Gastroesophageal sphincter (tissue), 4 donors: ENCODE measurements at regions not wholly inside any gene's neighbourhood (a gene's known extent, or its start where the extent isn't known, plus 50 kb on each side); places are given as distances from the start of the nearest gene placed in this dataset.

Experiments used
- ATAC-seq: fragments of 150-250 bp; one replicate; pipeline ENCODE4 v1.9.1; 2016; ENCODE audit warnings: mild to moderate bottlenecking, moderate library complexity
- H3K27ac ChIP-seq, 4 donors: fragments of 200-600 bp; sonication (generic) in 3 of 4; 1 replicate in 3 of 4; 2 replicates in 1 of 4; pipeline ENCODE4 v1.5.1; 2016 to 2019
- H3K27me3 ChIP-seq: fragments of 200-600 bp; sonication (generic); one replicate; pipeline ENCODE4 v1.5.1; 2019
- H3K36me3 ChIP-seq, 2 donors: fragments of 200-600 bp; sonication (generic); one replicate each; pipeline ENCODE4 v1.5.1; 2019; ENCODE audit warnings: control low read depth in 1 of 2
- H3K4me1 ChIP-seq, 3 donors: fragments of 200-600 bp; sonication (generic); 1 replicate in 2 of 3; 2 replicates in 1 of 3; pipeline ENCODE4 v1.5.1; 2016 to 2019; ENCODE audit warnings: control low read depth in 2 of 3
- H3K4me3 ChIP-seq, 2 donors: fragments of 200-600 bp; sonication (generic); one replicate each; pipeline ENCODE4 v1.5.1; 2019; ENCODE audit warnings: mild to moderate bottlenecking in 1 of 2, moderate library complexity in 1 of 2
- H3K9me3 ChIP-seq, 3 donors: fragments of 200-600 bp; sonication (generic); one replicate each; pipeline ENCODE4 v1.5.1; 2017 to 2019; ENCODE audit warnings: control low read depth in 2 of 3
- EP300 ChIP-seq: sonication (generic); formaldehyde crosslinking; IDR thresholded peaks from one replicate; pipeline ENCODE4 v1.6.1; 2017; ENCODE audit warnings: antibody characterized with exemption, mild to moderate bottlenecking
- POLR2A ChIP-seq, 2 donors: fragments of 450-650 bp; IDR thresholded peaks; one replicate each; pipeline ENCODE4 v1.6.1; 2017; ENCODE audit warnings: antibody characterized with exemption in 2 of 2, mild to moderate bottlenecking in 2 of 2, moderate library complexity in 1 of 2
- POLR2AphosphoS5 ChIP-seq: sonication (generic); formaldehyde crosslinking; IDR thresholded peaks from one replicate; pipeline ENCODE4 v1.6.1; 2017; ENCODE audit warnings: antibody characterized with exemption
- WGBS, 2 donors: methylation state at CpG; one replicate each; pipeline ENCODE4 v1.1.5; 2018; ENCODE audit warnings: low coverage in 1 of 2; 5-methylcytosine and 5-hydroxymethylcytosine counted together
- TF ChIP-seq, protein P1 (sequence below), 4 experiments: fragments of 200-600 bp in 2 of 4; fragments of 450-650 bp in 2 of 4; sonication (generic) in 1 of 4; IDR thresholded peaks; one replicate each; pipeline ENCODE4 v1.5.1; 2017 to 2019; ENCODE audit warnings: antibody characterized with exemption in 4 of 4, mild to moderate bottlenecking in 2 of 4, moderate library complexity in 2 of 4

DNA sequence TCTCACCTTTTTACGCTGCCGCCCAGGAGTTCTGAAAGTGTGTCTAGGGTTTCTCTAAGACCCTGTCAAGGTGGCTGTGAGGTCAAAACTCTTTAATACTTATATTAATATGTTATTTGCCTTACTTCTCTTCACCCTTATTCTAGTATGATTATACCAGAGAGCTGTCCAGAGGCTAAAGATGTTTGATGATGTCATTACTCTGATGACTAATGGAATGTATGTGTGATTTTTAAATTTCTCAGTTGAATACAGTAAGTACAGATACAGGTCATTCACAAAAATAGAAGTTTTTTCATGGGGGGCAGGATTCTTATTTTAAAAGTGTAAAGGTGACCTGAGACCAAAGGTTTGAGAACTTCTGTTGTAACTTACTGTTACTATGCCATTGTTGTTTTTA lies 150.6 kb upstream of the FOXP2 start:
- ATAC-seq, result no peak
- Histone ChIP-seq H3K4me1 (peaks cover 0 to 7% (median 0%) of the 10 kb centered on the region in 3 donors), H3K9me3 (no peaks in the 10 kb centered on the region), H3K27ac (no peak overlapping the region), H3K27me3 (no peaks in the 10 kb centered on the region), H3K4me3 (no peak overlapping the region), H3K36me3 (no peaks in the 10 kb centered on the region)
- WGBS, 2 donors, result 90 to 95% methylated on average over 2 of the region's 2 CpGs
- TF ChIP-seq, protein P1, sequence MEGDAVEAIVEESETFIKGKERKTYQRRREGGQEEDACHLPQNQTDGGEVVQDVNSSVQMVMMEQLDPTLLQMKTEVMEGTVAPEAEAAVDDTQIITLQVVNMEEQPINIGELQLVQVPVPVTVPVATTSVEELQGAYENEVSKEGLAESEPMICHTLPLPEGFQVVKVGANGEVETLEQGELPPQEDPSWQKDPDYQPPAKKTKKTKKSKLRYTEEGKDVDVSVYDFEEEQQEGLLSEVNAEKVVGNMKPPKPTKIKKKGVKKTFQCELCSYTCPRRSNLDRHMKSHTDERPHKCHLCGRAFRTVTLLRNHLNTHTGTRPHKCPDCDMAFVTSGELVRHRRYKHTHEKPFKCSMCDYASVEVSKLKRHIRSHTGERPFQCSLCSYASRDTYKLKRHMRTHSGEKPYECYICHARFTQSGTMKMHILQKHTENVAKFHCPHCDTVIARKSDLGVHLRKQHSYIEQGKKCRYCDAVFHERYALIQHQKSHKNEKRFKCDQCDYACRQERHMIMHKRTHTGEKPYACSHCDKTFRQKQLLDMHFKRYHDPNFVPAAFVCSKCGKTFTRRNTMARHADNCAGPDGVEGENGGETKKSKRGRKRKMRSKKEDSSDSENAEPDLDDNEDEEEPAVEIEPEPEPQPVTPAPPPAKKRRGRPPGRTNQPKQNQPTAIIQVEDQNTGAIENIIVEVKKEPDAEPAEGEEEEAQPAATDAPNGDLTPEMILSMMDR (IDR thresholded peaks at IDR 0.05), result no peak
- no peak for TF ChIP-seq POLR2A (IDR thresholded peaks at IDR 0.05)
- no peak for TF ChIP-seq POLR2AphosphoS5
- no peak for TF ChIP-seq EP300

DNA sequence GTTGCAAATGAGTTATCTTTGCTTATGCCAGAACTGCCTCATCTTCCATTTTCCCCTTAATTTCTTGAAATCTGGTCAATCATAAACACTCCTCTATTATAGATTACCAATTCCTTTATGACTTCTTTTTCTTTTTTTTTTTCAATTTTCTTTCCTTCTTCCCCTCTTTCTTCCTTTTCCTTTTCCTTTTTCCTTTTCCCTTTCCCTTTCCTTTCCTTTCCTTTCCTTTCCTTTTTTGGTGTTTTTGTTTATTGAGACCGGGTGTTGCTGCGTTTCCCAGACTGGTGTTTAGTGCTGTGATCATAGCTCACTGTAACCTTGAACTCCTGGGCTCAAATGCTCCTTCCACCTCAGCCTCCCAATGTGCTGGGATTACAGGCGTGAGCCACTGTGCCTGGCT lies 151.4 kb upstream of the FOXP2 start:
- Histone ChIP-seq H3K27ac (no peak overlapping the region), H3K4me1 (peaks cover 0 to 7% (median 0%) of the 10 kb centered on the region in 3 donors), H3K27me3 (no peaks in the 10 kb centered on the region), H3K36me3 (no peaks in the 10 kb centered on the region), H3K9me3 (no peaks in the 10 kb centered on the region), H3K4me3 (no peak overlapping the region)
- WGBS, 2 donors, result 57 to 67% methylated on average over 1 to 3 of the region's 3 CpGs
- ATAC-seq, result no peak
- TF ChIP-seq POLR2A (IDR thresholded peaks at IDR 0.05) (no peak), POLR2AphosphoS5 (no peak), EP300 (no peak)
- TF ChIP-seq, protein P1 (IDR thresholded peaks at IDR 0.05), result no peak

DNA sequence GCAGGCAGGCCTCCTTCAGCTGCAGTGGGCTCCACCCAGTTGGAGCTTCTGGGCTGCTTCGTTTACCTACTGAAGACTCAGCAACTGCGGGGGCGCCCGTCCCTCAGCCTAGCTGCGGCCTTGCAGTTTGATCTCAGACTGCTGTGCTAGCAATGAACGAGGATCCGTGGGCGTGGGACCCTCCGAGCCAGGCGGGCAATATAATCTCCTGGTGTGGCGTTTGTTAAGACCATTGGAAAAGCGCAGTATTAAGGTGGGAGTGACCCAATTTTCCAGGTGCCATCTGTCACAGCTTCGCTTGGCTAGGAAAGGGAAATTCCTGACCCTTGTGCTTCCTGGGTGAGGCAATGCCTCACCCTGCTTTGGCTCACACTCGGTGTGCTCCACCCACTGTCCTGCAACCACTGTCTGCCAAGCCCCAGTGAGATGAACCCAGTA lies 159.2 kb upstream of the FOXP2 start:
- no peak overlapping the region for H3K27ac ChIP-seq
- 86 to 89% methylated on average over 1 to 3 of the region's 14 CpGs for WGBS, 2 donors
- ATAC-seq, result no peak
- no peaks in the 10 kb centered on the region for H3K4me1 ChIP-seq
- TF ChIP-seq EP300 (no peak), POLR2AphosphoS5 (no peak), POLR2A (IDR thresholded peaks at IDR 0.05) (no peak)
- TF ChIP-seq, protein P1 (IDR thresholded peaks at IDR 0.05), result no peak
- no peaks in the 10 kb centered on the region for H3K27me3 ChIP-seq
- no peaks in the 10 kb centered on the region for H3K9me3 ChIP-seq
- H3K36me3 ChIP-seq, result no peaks in the 10 kb centered on the region
- H3K4me3 ChIP-seq, result no peak overlapping the region

DNA sequence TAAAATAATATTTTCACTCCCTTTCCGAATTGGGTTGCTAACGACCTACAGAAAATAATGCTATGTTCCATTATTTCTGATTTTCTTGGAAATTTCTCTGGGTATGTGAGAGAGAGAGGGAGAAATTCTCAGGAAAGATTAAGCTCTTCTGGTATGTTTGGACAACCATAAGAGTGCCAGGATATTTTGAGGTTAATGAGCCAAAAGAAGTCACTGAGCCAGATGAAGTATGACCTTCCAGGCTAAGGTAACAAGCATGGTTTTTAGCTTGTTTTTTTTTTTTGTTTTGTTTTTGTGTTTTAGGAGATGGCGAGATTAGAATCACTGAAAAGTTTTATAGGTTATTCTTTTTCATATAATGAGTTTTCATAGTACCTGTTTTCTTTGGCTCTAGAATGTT lies 171.0 kb upstream of the FOXP2 start:
- no peak overlapping the region for H3K27ac ChIP-seq

DNA sequence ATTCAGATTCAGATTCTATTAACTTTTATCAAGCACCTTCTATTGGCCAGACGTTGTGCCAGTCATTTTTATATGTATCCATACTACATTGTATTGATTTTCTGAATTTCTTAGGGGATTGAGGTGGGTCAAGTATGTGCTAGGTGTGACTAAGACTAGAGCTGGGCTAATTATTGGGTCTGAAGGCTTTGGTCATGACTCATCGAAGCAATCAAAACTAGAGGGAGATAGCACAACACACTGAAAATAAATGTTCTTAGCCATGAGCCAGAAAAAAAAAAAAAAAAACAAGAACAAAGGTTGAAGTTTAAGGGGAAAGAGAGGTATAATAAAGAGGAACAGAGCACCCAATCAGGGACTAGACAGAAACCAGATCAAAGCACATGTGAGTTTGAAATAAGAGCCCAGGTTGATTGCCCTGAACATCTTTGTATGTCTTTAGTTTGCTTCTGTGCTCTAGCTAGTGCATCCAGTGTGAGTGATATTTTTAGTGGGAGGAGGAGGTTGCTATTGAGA lies 171.6 kb upstream of the FOXP2 start:
- 83% methylated on average over 1 to 2 of the region's 2 CpGs for WGBS, 2 donors
- TF ChIP-seq POLR2A (IDR thresholded peaks at IDR 0.05), result no peak
- no peak for TF ChIP-seq EP300
- TF ChIP-seq, protein P1 (IDR thresholded peaks at IDR 0.05), result no peak
- TF ChIP-seq POLR2AphosphoS5, result no peak
- Histone ChIP-seq H3K9me3 (no peaks in the 10 kb centered on the region), H3K27me3 (no peaks in the 10 kb centered on the region), H3K4me1 (peaks cover 0 to 15% (median 0%) of the 10 kb centered on the region in 3 donors), H3K27ac (no peak overlapping the region), H3K36me3 (no peaks in the 10 kb centered on the region), H3K4me3 (no peak overlapping the region)
- no peak for ATAC-seq

More for the DNA sequence above, 171.0 kb upstream of the FOXP2 start:
- no peaks in the 10 kb centered on the region for H3K9me3 ChIP-seq
- H3K36me3 ChIP-seq, result no peaks in the 10 kb centered on the region
- TF ChIP-seq EP300 (no peak), POLR2AphosphoS5 (no peak), POLR2A (IDR thresholded peaks at IDR 0.05) (no peak)
- TF ChIP-seq, protein P1 (IDR thresholded peaks at IDR 0.05), result no peak
- ATAC-seq, result no peak
- 64 to 71% methylated on average over 3 of the region's 3 CpGs for WGBS, 2 donors
- H3K4me1 ChIP-seq, result peaks cover 0 to 15% (median 0%) of the 10 kb centered on the region in 3 donors
- no peaks in the 10 kb centered on the region for H3K27me3 ChIP-seq
- no peak overlapping the region for H3K4me3 ChIP-seq
